PC-9 (cell line): ENCODE measurements at regions not wholly inside any gene's neighbourhood (a gene's known extent, or its start where the extent isn't known, plus 50 kb on each side); places are given as distances from the start of the nearest gene placed in this dataset.

Experiments
- BruUV-seq: library from RNA; stranded (reverse); fragments of 400-500 nt; replicated peaks from 2 replicates; lab custom pipeline; 2021; lab: Mats Ljungman, UMichigan
- CTCF ChIA-PET: fragments of 300-600 bp; sonication (Branson Sonifier 250); formaldehyde crosslinking; loops from one replicate; lab custom pipeline; 2022; ENCODE audit warnings: antibody characterized with exemption; lab: Charles Lee
- POLR2A ChIA-PET: fragments of 300-600 bp; sonication (Branson Sonifier 250); formaldehyde crosslinking; loops from one replicate; lab custom pipeline; 2022; ENCODE audit warnings: antibody characterized with exemption; ENCODE audit not compliant: unreplicated experiment; lab: Charles Lee
- DNase-seq, 2 experiments: peaks; one replicate each; pipeline versions ENCODE4 v3.0.0 to v3.0.0-alpha.2; 2015 to 2022; ENCODE audit warnings: mixed read lengths in 1 of 2
- H2AFZ ChIP-seq: fragments of 200-600 bp; sonication (generic); 2 replicates; pipeline ENCODE4 v1.8.1; 2017; ENCODE audit warnings: antibody characterized with exemption
- H3F3A ChIP-seq: fragments of 200-600 bp; sonication (generic); 2 replicates; pipeline ENCODE4 v1.8.1; 2017; ENCODE audit warnings: antibody characterized with exemption, mild to moderate bottlenecking, low read depth; ENCODE audit not compliant: insufficient read depth
- H3K27ac ChIP-seq: fragments of 200-600 bp; sonication (generic); 2 replicates; pipeline ENCODE4 v1.6.1; 2016; ENCODE audit warnings: mixed run types
- H3K27me3 ChIP-seq: fragments of 200-600 bp; sonication (generic); 2 replicates; pipeline ENCODE4 v1.6.1; 2016; ENCODE audit warnings: low read depth, mixed run types; ENCODE audit not compliant: insufficient read depth
- H3K36me3 ChIP-seq: fragments of 200-600 bp; sonication (generic); 2 replicates; pipeline ENCODE4 v1.6.1; 2016; ENCODE audit warnings: low read depth, mixed run types
- H3K4me1 ChIP-seq: fragments of 200-600 bp; sonication (generic); replicated peaks from 2 replicates; pipeline ENCODE4 v1.6.1; 2016; ENCODE audit warnings: mixed run types; ENCODE audit not compliant: insufficient read depth
- H3K4me2 ChIP-seq: fragments of 200-600 bp; sonication (generic); 2 replicates; pipeline ENCODE4 v1.6.1; 2017; ENCODE audit warnings: mixed run types
- H3K4me3 ChIP-seq: fragments of 200-600 bp; sonication (generic); 2 replicates; pipeline ENCODE4 v1.6.1; 2016; ENCODE audit warnings: mixed run types
- H3K79me2 ChIP-seq: fragments of 200-600 bp; sonication (generic); 2 replicates; pipeline ENCODE4 v1.6.1; 2017; ENCODE audit warnings: low read depth, mixed run types
- H3K9me2 ChIP-seq: fragments of 200-600 bp; sonication (generic); 2 replicates; pipeline ENCODE4 v1.8.1; 2017; ENCODE audit warnings: mild to moderate bottlenecking; ENCODE audit not compliant: insufficient read depth
- H3K9me3 ChIP-seq: fragments of 200-600 bp; sonication (generic); 2 replicates; pipeline ENCODE4 v1.8.1; 2016; ENCODE audit warnings: low read depth; ENCODE audit not compliant: insufficient read depth
- H4K20me1 ChIP-seq: fragments of 200-600 bp; sonication (generic); 2 replicates; pipeline ENCODE4 v1.8.1; 2017; ENCODE audit not compliant: insufficient read depth
- CTCF ChIP-seq: fragments of 200-600 bp; sonication (generic); conservative IDR thresholded peaks from 2 replicates; pipeline ENCODE4 v1.6.1; 2017; ENCODE audit warnings: mixed run types, antibody characterized with exemption, mild to moderate bottlenecking, moderate library complexity
- EZH2 ChIP-seq: fragments of 200-600 bp; sonication (generic); IDR thresholded peaks from 2 replicates; pipeline ENCODE4 v1.8.0; 2017; ENCODE audit warnings: antibody characterized with exemption, low read depth
- intact Hi-C: fragments of 100-400 bp; cut with micrococcal nuclease; formaldehyde crosslinking; loops from one replicate; pipeline ENCODE4 v1.10.0; 2022; ENCODE audit not compliant: unreplicated experiment

DNA sequence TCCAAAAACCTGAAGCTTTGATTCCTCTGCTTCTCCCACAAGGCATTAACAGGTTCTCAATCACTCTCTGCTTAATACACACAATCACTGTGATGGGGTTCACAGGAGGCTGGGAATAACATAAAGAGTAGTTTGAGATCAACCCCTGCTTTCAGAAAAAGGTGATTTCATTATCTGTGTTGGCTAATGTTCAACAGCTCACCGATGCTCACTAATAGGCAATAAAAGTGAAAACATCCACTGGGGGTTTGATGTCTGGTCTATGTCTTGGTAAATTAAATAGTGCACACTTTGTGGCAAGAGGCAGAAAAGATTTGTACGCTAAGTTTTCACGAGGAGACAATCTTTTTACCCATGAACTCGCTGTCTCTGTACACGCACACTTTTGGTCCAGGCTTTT, 159.3 kb upstream of the SERPINE2 start:
- Histone ChIP-seq H3K4me2 (no peak overlapping the region), H3K9me2 (no peaks in the 10 kb centered on the region), H3K79me2 (no peaks in the 10 kb centered on the region), H3K4me3 (no peak overlapping the region), H3K27me3 (no peaks in the 10 kb centered on the region), H3K9me3 (peaks cover 9% of the 10 kb centered on the region), H3K4me1 (peaks cover 27% of the 10 kb centered on the region), H3F3A (peaks cover 16% of the 10 kb centered on the region), H3K27ac (no peak overlapping the region), H2AFZ (no peak overlapping the region), H4K20me1 (no peaks in the 10 kb centered on the region), H3K36me3 (no peaks in the 10 kb centered on the region)
- intact Hi-C loops = no loop called here
- DNase-seq = no peak
- TF ChIP-seq CTCF (no peak), EZH2 (no peak)
- ChIA-PET CTCF (no interaction called here), POLR2A (no interaction called here)
- no TSS peak for BruUV-seq

- Histone ChIP-seq H3F3A (peaks cover 16% of the 10 kb centered on the region), H3K4me3 (0 out of 2 replicates have a peak overlapping the region, but pooled peaks have one; percentile 1), H2AFZ (no peak overlapping the region), H3K27me3 (no peaks in the 10 kb centered on the region), H3K4me1 (peaks cover 27% of the 10 kb centered on the region), H3K36me3 (no peaks in the 10 kb centered on the region), H4K20me1 (no peaks in the 10 kb centered on the region), H3K27ac (no peak overlapping the region), H3K79me2 (no peaks in the 10 kb centered on the region), H3K4me2 (peak overlapping the region; percentile 47), H3K9me2 (no peaks in the 10 kb centered on the region), H3K9me3 (peaks cover 25% of the 10 kb centered on the region)
- intact Hi-C loops = no loop called here
- no TSS peak for BruUV-seq
- ChIA-PET POLR2A (no interaction called here), CTCF (no interaction called here)
- peak in 1 of 2 experiments; percentile 86 for DNase-seq
- TF ChIP-seq CTCF = no peak
- no peak for TF ChIP-seq EZH2
Observed at GRCh38 chr2:224196810-224197209, 157.7 kb upstream of the SERPINE2 start.

DNA sequence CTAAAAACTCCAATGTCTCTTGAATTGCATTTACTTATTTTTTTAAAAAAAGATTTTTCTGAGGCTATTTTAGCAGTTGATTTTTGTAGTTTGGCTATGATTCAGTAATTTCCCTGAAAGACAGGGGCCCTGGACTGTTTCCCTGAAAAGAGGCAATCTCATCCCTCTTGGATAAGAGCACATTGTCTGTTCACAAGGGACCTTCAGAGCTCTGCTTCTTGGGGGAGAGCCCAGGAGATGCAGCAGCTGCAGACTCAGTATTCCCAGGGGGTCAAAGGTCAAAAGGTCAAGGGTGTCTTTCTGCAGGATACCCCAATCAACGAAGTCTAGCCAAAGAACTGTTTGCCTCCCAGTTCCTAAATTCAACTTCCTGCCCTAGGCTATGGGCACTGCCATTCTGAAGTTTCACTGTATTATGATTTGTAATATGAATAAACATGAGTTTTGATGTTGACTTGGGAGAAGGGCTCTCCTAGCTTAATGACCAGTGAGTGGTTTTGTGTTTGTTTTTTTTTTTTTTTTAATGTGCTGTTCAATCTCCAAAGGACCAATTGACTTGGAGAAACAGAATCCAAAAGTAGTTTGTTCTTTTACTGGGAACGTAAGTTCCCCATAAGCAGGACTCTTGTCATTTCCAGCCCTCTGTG, 157.0 kb upstream of the SERPINE2 start:
- H4K20me1 ChIP-seq = no peaks in the 10 kb centered on the region
- TF ChIP-seq EZH2 (no peak), CTCF (no peak)
- no TSS peak for BruUV-seq
- ChIA-PET POLR2A (no interaction called here), CTCF (interaction anchor here (0.6 kb wide), 2 partner anchors 50 to 127 kb away, joined by 3 to 8 read pairs; no protein-coding TSS in a partner anchor)
- DNase-seq = no peak
- peaks cover 25% of the 10 kb centered on the region for H3K9me3 ChIP-seq
- no peaks in the 10 kb centered on the region for H3K36me3 ChIP-seq
- H2AFZ ChIP-seq = no peak overlapping the region
- H3K27ac ChIP-seq = no peak overlapping the region
- no peaks in the 10 kb centered on the region for H3K9me2 ChIP-seq
- no peaks in the 10 kb centered on the region for H3K27me3 ChIP-seq
- H3K79me2 ChIP-seq = no peaks in the 10 kb centered on the region
- peaks cover 16% of the 10 kb centered on the region for H3F3A ChIP-seq
- peaks cover 27% of the 10 kb centered on the region for H3K4me1 ChIP-seq
- intact Hi-C loops = no loop called here
- no peak overlapping the region for H3K4me3 ChIP-seq
- peak overlapping the region; percentile 47; the same call in 1 of the 2 replicates for H3K4me2 ChIP-seq
